ENCODE measurements at regions not wholly inside any gene's neighbourhood (a gene's known extent, or its start where the extent isn't known, plus 50 kb on each side); places are given as distances from the start of the nearest gene placed in this dataset.

- peaks cover 3% of the 10 kb centered on the region for H3K4me1 ChIP-seq (replicated peaks)
- under 1% methylated on average over 49 of the region's 93 CpGs for WGBS
- H3K9me3 ChIP-seq = no peaks in the 10 kb centered on the region
- H3K27me3 ChIP-seq (replicated peaks; ENCODE audit: insufficient read depth) = peaks cover 27% of the 10 kb centered on the region
- H3K4me3 ChIP-seq = peak overlapping the region; percentile 13 to 20
- H3K27ac ChIP-seq = no peak overlapping the region
- H3K36me3 ChIP-seq = no peaks in the 10 kb centered on the region
- intact Hi-C loops (cut with DNase I) = no loop called here
- TF ChIP-seq POLR2A (IDR thresholded peaks at IDR 0.05) (no peak), CTCF (IDR thresholded peaks at IDR 0.05) (no peak), POLR2AphosphoS5 (IDR thresholded peaks at IDR 0.05) (no peak)
- no peak for DNase-seq (ENCODE audit: low spot score)
Observed at GRCh38 chr3:10707400-10708215, 108.4 kb upstream of the SLC6A11 start.

DNA sequence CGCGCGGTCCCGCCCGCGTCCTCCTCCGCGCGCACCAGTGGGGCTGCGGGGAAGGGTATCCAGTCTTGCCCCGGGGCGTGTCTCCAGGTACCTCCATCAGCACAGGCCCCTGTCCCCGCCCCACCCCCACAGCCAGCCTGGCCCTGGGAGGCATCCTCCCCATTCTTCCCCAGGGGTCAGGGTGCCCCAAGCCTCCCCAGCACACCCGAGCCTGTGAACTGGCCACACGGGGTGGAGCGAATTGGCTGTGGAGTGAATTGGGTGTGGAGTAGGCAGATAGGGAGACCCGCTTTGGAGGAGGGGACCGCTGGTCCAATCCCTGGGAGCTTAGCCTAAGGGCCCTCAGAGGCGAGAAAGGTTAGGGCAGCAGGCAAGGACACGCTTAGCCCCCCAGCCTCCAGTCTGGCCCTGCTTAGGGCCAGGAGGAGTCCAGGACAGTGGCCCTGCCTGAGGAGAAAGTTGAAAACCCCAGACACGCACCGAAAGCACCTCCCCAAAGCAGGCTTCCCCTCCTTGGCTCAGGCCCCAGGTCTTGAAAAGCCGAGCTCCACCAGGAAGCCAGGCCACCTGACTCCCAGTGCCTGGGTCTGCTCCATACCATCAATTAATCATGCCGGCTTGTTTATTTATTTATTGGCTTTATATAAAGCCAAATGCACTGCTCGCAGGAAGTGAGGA is 107.7 kb upstream of the SLC6A11 start:
- 12% methylated on average over 24 of the region's 25 CpGs for WGBS
- no peak overlapping the region for H3K27ac ChIP-seq
- TF ChIP-seq POLR2A (IDR thresholded peaks at IDR 0.05) (no peak), CTCF (IDR thresholded peaks at IDR 0.05) (no peak), POLR2AphosphoS5 (IDR thresholded peaks at IDR 0.05) (no peak)
- no peak overlapping the region for H3K4me3 ChIP-seq
- intact Hi-C loops (cut with DNase I) = no loop called here
- DNase-seq (ENCODE audit: low spot score) = no peak
- H3K9me3 ChIP-seq = no peaks in the 10 kb centered on the region
- H3K27me3 ChIP-seq (replicated peaks; ENCODE audit: insufficient read depth) = peaks cover 27% of the 10 kb centered on the region
- H3K36me3 ChIP-seq = no peaks in the 10 kb centered on the region
- peaks cover 3% of the 10 kb centered on the region for H3K4me1 ChIP-seq (replicated peaks)

GRCh38 chr3:10709110-10709781 is 106.8 kb upstream of the SLC6A11 start:
- no peak overlapping the region for H3K27ac ChIP-seq
- peaks cover 3% of the 10 kb centered on the region for H3K4me1 ChIP-seq (replicated peaks)
- H3K36me3 ChIP-seq = no peaks in the 10 kb centered on the region
- no peak overlapping the region for H3K4me3 ChIP-seq
- H3K9me3 ChIP-seq = no peaks in the 10 kb centered on the region
- TF ChIP-seq CTCF (IDR thresholded peaks at IDR 0.05) (no peak), POLR2AphosphoS5 (IDR thresholded peaks at IDR 0.05) (no peak), POLR2A (IDR thresholded peaks at IDR 0.05) (no peak)
- WGBS = 77% methylated on average over 9 of the region's 9 CpGs
- no peak for DNase-seq (ENCODE audit: low spot score)
- H3K27me3 ChIP-seq (replicated peaks; ENCODE audit: insufficient read depth) = peaks cover 24% of the 10 kb centered on the region
- intact Hi-C loops (cut with DNase I) = no loop called here

DNA sequence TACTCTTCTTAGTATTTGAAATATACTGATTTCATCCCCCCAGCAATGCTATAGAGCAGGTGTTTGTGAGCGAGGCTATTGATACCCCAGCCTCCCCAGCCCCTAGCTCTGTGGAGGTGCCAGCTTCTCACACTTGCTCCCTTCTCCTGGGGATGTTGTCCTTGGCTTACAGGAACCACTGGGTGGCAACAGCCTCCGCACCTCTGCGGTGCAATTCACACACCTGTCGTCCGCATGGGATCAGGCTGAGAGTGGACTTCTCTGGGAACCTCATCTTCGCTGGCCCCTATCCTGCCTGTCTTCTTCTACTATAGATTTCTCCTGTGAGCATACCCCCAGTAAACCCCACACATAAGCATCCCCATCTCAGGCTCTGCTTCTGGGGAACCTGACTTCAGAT is 103.9 kb upstream of the SLC6A11 start:
- H3K4me1 ChIP-seq (replicated peaks) = peaks cover 2% of the 10 kb centered on the region
- peaks cover 7% of the 10 kb centered on the region for H3K27me3 ChIP-seq (replicated peaks; ENCODE audit: insufficient read depth)
- 50% methylated on average over 6 of the region's 6 CpGs for WGBS
- no peak for TF ChIP-seq CTCF (IDR thresholded peaks at IDR 0.05)
- TF ChIP-seq POLR2AphosphoS5 (IDR thresholded peaks at IDR 0.05) = no peak
- TF ChIP-seq POLR2A (IDR thresholded peaks at IDR 0.05) = no peak
- no peaks in the 10 kb centered on the region for H3K36me3 ChIP-seq
- no peak overlapping the region for H3K4me3 ChIP-seq
- no peak overlapping the region for H3K27ac ChIP-seq
- H3K9me3 ChIP-seq = no peaks in the 10 kb centered on the region
- intact Hi-C loops (cut with DNase I) = no loop called here
- DNase-seq (ENCODE audit: low spot score) = no peak

Data from prostate gland (tissue), 2 donors.